Naive thymus-derived CD8-positive, alpha-beta T cell (primary cell): ENCODE measurements at regions not wholly inside any gene's neighbourhood (a gene's known extent, or its start where the extent isn't known, plus 50 kb on each side); places are given as distances from the start of the nearest gene placed in this dataset.
"Not testable (repeated sequence)": the region's sequence is repeated elsewhere in the genome, so short reads cannot be mapped to it uniquely, and the experiment has no call there.

Experiments used
- ATAC-seq, 2 donors: fragments of 150-1000 bp; cut with Tn5 transposase in 1 of 2; sonication (Bioruptor Pico), chemical (Tn5 transposase) in 1 of 2; 1 replicate in 1 of 2; 2 replicates in 1 of 2; pipeline ENCODE4 v1.10.0; 2021; ENCODE audit warnings: mild to moderate bottlenecking in 2 of 2, moderate library complexity in 2 of 2
- POLR2A ChIA-PET: fragments of 350-600 bp; sonication (Branson Sonifier 250); formaldehyde crosslinking; loops from one replicate; lab custom pipeline; 2021; ENCODE audit warnings: antibody characterized with exemption; lab: Charles Lee
- DNase-seq, 10 donors: peaks; one replicate each; pipeline versions ENCODE4 v3.0.0 to v3.0.0-alpha.2; 2020 to 2022
- H3K27ac Mint-ChIP-seq, 10 donors: one replicate each; pipeline ENCODE4 v1.8.0; 2020 to 2022; ENCODE audit warnings: mild to moderate bottlenecking in 10 of 10, mixed read lengths in 10 of 10, moderate library complexity in 4 of 10, inconsistent platforms in 1 of 10
- H3K27me3 Mint-ChIP-seq, 5 donors: one replicate each; pipeline ENCODE4 v1.8.0; 2021 to 2022; ENCODE audit warnings: mixed read lengths in 5 of 5
- H3K36me3 Mint-ChIP-seq, 3 donors: one replicate each; pipeline ENCODE4 v1.8.0; 2020 to 2022; ENCODE audit warnings: mixed read lengths in 3 of 3, mild to moderate bottlenecking in 2 of 3, inconsistent platforms in 1 of 3
- H3K4me1 Mint-ChIP-seq, 4 donors: one replicate each; pipeline ENCODE4 v1.8.0; 2021 to 2022; ENCODE audit warnings: mixed read lengths in 4 of 4
- H3K4me3 Mint-ChIP-seq, 10 donors: one replicate each; pipeline ENCODE4 v1.8.0; 2020 to 2022; ENCODE audit warnings: mild to moderate bottlenecking in 10 of 10, mixed read lengths in 10 of 10, moderate library complexity in 6 of 10, inconsistent platforms in 1 of 10
- H3K9me3 Mint-ChIP-seq, 9 donors: one replicate each; pipeline ENCODE4 v1.8.0; 2020 to 2022; ENCODE audit warnings: mixed read lengths in 9 of 9, mild to moderate bottlenecking in 3 of 9, inconsistent platforms in 1 of 9, moderate library complexity in 1 of 9

- peak in 2 of 10 donors; percentile 9 to 11 for DNase-seq
- H3K9me3 Mint-ChIP-seq, result peaks cover 0 to 3% (median 0%) of the 10 kb centered on the region in 9 donors
- no peaks in the 10 kb centered on the region for H3K27me3 Mint-ChIP-seq
- H3K27ac Mint-ChIP-seq, result peak overlapping the region in 5 of 10 donors; percentile 14 to 79 (median 52)
- H3K4me3 Mint-ChIP-seq, result peak overlapping the region in 1 of 10 donors; percentile 9
- no peaks in the 10 kb centered on the region for H3K36me3 Mint-ChIP-seq
- peaks cover 36 to 76% (median 66%) of the 10 kb centered on the region in 4 donors for H3K4me1 Mint-ChIP-seq
- POLR2A ChIA-PET, result interaction anchor here (1.0 kb wide), 1 partner anchor 14 kb away, joined by 3 read pairs; no protein-coding TSS in a partner anchor
- no peak for ATAC-seq
Observed at GRCh38 chr4:123603165-123603564, 206.6 kb downstream of the SPRY1 start.

DNA sequence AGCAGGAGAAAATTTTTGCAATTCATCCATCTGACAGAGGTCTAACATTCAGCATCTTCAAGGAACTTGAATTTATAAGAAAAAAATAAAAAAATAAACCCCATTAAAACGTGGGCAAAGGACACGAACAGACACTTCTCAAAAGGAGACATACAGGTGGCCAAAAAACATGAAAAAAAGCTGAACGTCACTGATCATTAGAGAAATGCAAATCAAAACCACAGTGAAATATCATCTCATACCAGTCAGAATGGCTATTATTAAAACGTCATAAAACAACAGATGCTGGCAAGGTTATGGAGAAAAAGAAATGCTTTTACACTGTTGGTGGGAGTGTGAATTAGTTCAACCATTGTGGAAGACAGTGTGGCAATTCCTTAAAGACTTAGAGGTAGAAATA is 209.2 kb downstream of the SPRY1 start:
- not testable (repeated sequence) for ATAC-seq, H3K27ac Mint-ChIP-seq, DNase-seq, H3K36me3 Mint-ChIP-seq, H3K9me3 Mint-ChIP-seq, H3K27me3 Mint-ChIP-seq, H3K4me3 Mint-ChIP-seq
- POLR2A ChIA-PET, result interaction anchor here (1.3 kb wide), 1 partner anchor 11 kb away, joined by 9 read pairs; no protein-coding TSS in a partner anchor
- H3K4me1 Mint-ChIP-seq, result peaks cover 26 to 53% (median 42%) of the 10 kb centered on the region in 4 donors

- no peaks in the 10 kb centered on the region for H3K27me3 Mint-ChIP-seq
- no peaks in the 10 kb centered on the region for H3K36me3 Mint-ChIP-seq
- no peak overlapping the region for H3K4me3 Mint-ChIP-seq
- POLR2A ChIA-PET, result interaction anchor here (0.9 to 1.3 kb wide), 2 partner anchors 11 to 14 kb away, joined by 3 to 9 read pairs; no protein-coding TSS in a partner anchor
- no peaks in the 10 kb centered on the region for H3K9me3 Mint-ChIP-seq
- no peak for DNase-seq
- peak overlapping the region in 4 of 10 donors; percentile 3 to 78 (median 62) for H3K27ac Mint-ChIP-seq
- ATAC-seq, result no peak
- peaks cover 24 to 47% (median 38%) of the 10 kb centered on the region in 4 donors for H3K4me1 Mint-ChIP-seq
Observed at GRCh38 chr4:123606336-123606735, 209.7 kb downstream of the SPRY1 start.

GRCh38 chr4:123606946-123607542 is 210.4 kb downstream of the SPRY1 start:
- Mint-ChIP-seq H3K4me1 (peaks cover 20 to 42% (median 33%) of the 10 kb centered on the region in 4 donors), H3K36me3 (no peaks in the 10 kb centered on the region), H3K4me3 (peak overlapping the region in 8 of 10 donors; percentile 16 to 48 (median 25)), H3K27me3 (no peaks in the 10 kb centered on the region), H3K27ac (peak overlapping the region in 9 of 10 donors; percentile 7 to 78 (median 68)), H3K9me3 (no peaks in the 10 kb centered on the region)
- DNase-seq (peak in 2 of 10 donors; percentile 11 to 19), ATAC-seq (peak; percentile 59 to 73)
- POLR2A ChIA-PET, result interaction anchor here (0.9 to 1.3 kb wide), 2 partner anchors 10 to 14 kb away, joined by 3 to 9 read pairs; no protein-coding TSS in a partner anchor

- H3K4me1 Mint-ChIP-seq, result peaks cover 11 to 26% (median 19%) of the 10 kb centered on the region in 4 donors
- no peak overlapping the region for H3K4me3 Mint-ChIP-seq
- DNase-seq (no peak), ATAC-seq (no peak)
- POLR2A ChIA-PET, result no interaction called here
- no peaks in the 10 kb centered on the region for H3K36me3 Mint-ChIP-seq
- H3K27ac Mint-ChIP-seq, result no peak overlapping the region
- no peaks in the 10 kb centered on the region for H3K27me3 Mint-ChIP-seq
- no peaks in the 10 kb centered on the region for H3K9me3 Mint-ChIP-seq
Observed at GRCh38 chr4:123609829-123610228, 213.2 kb downstream of the SPRY1 start.

DNA sequence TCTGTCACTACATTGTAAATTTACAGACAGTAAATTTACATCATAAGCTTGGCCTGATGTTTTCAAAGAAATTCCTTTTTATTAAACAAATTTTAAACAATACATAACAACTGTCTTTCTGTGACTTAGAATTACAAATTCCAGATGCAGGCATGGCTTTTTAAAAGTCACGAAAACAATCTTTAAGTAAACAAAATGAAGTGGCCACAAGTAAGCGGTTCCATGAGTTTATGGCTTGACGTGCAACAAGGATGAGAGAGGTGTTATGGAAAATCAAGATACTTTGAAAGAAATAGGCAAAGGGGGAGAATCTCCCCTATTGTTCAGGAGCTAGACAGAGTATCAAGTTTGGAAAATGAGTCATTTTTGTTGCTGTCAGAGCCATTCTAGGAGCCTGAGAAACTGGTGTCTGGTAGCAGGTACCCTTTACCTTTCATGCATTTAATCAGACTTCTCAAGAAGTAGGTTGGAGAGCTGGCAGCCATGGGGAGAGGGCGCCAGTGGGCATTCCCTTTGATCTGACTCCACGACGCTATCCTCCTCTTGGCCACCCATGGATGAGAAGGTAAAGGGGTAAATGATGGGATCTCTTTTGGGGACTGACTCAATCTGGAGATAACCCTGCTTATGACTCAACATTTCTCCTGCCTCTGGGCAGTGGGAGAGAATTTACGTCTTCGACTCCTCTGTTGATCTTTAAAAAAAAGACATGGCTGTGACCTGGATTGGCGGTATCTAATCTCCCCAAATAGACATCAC is 217.2 kb downstream of the SPRY1 start:
- H3K36me3 Mint-ChIP-seq, result no peaks in the 10 kb centered on the region
- no peaks in the 10 kb centered on the region for H3K9me3 Mint-ChIP-seq
- POLR2A ChIA-PET, result no interaction called here
- peaks cover 12 to 21% (median 21%) of the 10 kb centered on the region in 4 donors for H3K4me1 Mint-ChIP-seq
- ATAC-seq (no peak), DNase-seq (no peak)
- no peak overlapping the region for H3K27ac Mint-ChIP-seq
- H3K27me3 Mint-ChIP-seq, result no peaks in the 10 kb centered on the region
- no peak overlapping the region for H3K4me3 Mint-ChIP-seq

- H3K4me3 Mint-ChIP-seq, result no peak overlapping the region
- ATAC-seq (no peak), DNase-seq (no peak)
- peak overlapping the region in 5 of 10 donors; percentile 27 to 97 (median 90) for H3K27ac Mint-ChIP-seq
- no peaks in the 10 kb centered on the region for H3K9me3 Mint-ChIP-seq
- H3K4me1 Mint-ChIP-seq, result peaks cover 16 to 21% (median 21%) of the 10 kb centered on the region in 4 donors
- no peaks in the 10 kb centered on the region for H3K27me3 Mint-ChIP-seq
- H3K36me3 Mint-ChIP-seq, result no peaks in the 10 kb centered on the region
- POLR2A ChIA-PET, result no interaction called here
Observed at GRCh38 chr4:123615901-123616300, 219.3 kb downstream of the SPRY1 start.

- POLR2A ChIA-PET, result interaction anchor here (0.6 to 1.7 kb wide), 3 partner anchors 11 to 218 kb away, joined by 3 to 9 read pairs (median 3); no protein-coding TSS in a partner anchor
- peak; percentile 93 to 96 for ATAC-seq
- no peaks in the 10 kb centered on the region for H3K27me3 Mint-ChIP-seq
- DNase-seq, result peak; percentile 20 to 88 (median 66)
- H3K27ac Mint-ChIP-seq, result peak overlapping the region; percentile 70 to 98 (median 92)
- H3K4me1 Mint-ChIP-seq, result peaks cover 16 to 27% (median 22%) of the 10 kb centered on the region in 4 donors
- H3K4me3 Mint-ChIP-seq, result peak overlapping the region in 9 of 10 donors; percentile 20 to 69 (median 49)
- H3K36me3 Mint-ChIP-seq, result no peaks in the 10 kb centered on the region
- H3K9me3 Mint-ChIP-seq, result no peaks in the 10 kb centered on the region
Observed at GRCh38 chr4:123616951-123617461, 220.4 kb downstream of the SPRY1 start.

DNA sequence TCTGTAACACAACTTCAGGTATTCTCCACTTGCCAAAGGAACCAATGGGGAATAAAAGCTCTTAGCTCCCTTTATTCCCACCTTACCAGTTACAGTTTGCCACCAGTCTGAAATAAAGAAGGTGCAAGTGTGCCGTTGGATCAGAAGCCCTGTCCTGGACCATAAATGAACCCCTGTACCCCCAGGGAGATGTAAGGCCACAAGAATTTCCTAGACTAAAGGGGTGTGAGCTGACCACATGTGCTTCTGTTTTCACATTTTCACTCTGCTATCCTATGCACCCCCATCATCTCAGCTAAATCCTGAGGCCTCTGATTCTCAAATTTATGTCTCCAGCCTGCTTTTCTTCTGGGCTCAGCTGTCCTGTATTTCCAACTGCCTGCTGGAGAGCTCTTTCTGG is 221.2 kb downstream of the SPRY1 start:
- no peak for DNase-seq
- Mint-ChIP-seq H3K4me1 (peaks cover 16 to 27% (median 22%) of the 10 kb centered on the region in 4 donors), H3K4me3 (no peak overlapping the region), H3K27ac (peak overlapping the region in 9 of 10 donors; percentile 65 to 97 (median 93)), H3K9me3 (no peaks in the 10 kb centered on the region), H3K36me3 (no peaks in the 10 kb centered on the region), H3K27me3 (no peaks in the 10 kb centered on the region)
- POLR2A ChIA-PET, result interaction anchor here (0.5 to 1.7 kb wide), 3 partner anchors 11 to 40 kb away, joined by 3 to 9 read pairs (median 3); no protein-coding TSS in a partner anchor
- ATAC-seq, result no peak

DNA sequence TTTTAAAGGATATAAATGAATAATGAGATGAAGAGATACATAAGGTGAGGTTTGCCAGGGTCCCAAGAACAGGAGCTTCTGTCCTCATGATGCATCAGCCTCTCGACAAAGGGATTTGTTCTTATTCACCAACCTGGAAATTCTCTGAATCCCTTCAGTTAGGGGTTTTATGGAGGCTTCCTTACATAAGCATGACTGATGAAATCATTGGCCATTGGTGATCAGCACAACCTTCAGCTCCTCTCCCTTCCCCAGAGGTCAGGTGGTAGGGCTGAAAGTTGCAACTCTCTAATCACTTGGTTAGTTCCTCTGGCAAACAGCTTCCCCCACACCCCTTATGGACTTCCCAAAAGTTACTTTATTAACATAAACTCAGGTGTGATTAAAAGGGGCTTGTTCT is 222.0 kb downstream of the SPRY1 start:
- Mint-ChIP-seq H3K27me3 (no peaks in the 10 kb centered on the region), H3K36me3 (no peaks in the 10 kb centered on the region), H3K4me1 (peaks cover 16 to 27% (median 22%) of the 10 kb centered on the region in 4 donors), H3K4me3 (no peak overlapping the region), H3K27ac (peak overlapping the region in 7 of 10 donors; percentile 40 to 97 (median 94)), H3K9me3 (no peaks in the 10 kb centered on the region)
- DNase-seq, result no peak
- POLR2A ChIA-PET, result interaction anchor here (0.5 kb wide), 2 partner anchors 28 to 39 kb away, joined by 3 read pairs; no protein-coding TSS in a partner anchor
- no peak for ATAC-seq

DNA sequence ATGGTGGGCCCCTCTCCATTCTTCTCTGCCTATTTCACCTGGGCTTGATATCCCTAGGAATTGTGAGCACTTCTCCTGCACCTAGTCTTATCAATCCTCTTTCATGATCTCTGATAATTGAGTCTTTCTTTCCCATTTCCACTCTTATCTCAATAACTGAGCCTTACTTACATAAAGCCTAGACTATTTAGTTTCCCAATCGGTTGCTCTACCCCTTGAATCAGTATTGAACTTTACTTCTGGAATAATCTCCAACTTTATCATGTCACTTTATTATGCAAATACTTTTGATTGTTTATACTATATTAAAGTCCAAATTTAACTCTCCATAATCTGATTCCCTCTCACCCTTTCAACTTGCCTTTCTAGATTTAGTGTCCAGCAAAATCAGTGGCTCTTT is 222.7 kb downstream of the SPRY1 start:
- Mint-ChIP-seq H3K27me3 (no peaks in the 10 kb centered on the region), H3K4me1 (peaks cover 16 to 27% (median 22%) of the 10 kb centered on the region in 4 donors), H3K4me3 (no peak overlapping the region), H3K27ac (peak overlapping the region in 7 of 10 donors; percentile 1 to 94 (median 60)), H3K9me3 (no peaks in the 10 kb centered on the region), H3K36me3 (no peaks in the 10 kb centered on the region)
- POLR2A ChIA-PET, result no interaction called here
- no peak for ATAC-seq
- DNase-seq, result no peak

DNA sequence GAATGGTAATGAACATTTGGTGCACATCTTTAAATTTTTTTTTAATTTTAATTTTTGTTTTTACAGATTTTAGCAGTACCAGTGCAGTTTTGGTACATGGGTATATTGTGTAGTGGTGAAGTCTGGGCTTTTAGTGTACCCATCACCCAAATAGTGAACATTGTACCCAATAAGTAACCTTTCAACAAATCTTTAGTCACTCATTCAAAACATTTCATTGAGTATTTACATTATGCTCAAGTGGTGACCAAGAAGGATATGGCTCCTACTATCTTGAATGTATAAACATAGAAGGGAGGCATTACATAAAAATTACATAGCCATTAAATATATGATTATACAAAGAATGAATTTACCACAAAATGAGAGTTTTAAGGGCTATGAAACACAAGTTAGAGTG is 223.3 kb downstream of the SPRY1 start:
- Mint-ChIP-seq H3K4me1 (peaks cover 16 to 27% (median 23%) of the 10 kb centered on the region in 4 donors), H3K4me3 (no peak overlapping the region), H3K27me3 (no peaks in the 10 kb centered on the region), H3K9me3 (no peaks in the 10 kb centered on the region), H3K27ac (peak overlapping the region in 2 of 10 donors; percentile 63 to 94), H3K36me3 (no peaks in the 10 kb centered on the region)
- no peak for ATAC-seq
- POLR2A ChIA-PET, result no interaction called here
- no peak for DNase-seq
